ENCODE measurements at regions not wholly inside any gene's neighbourhood (a gene's known extent, or its start where the extent isn't known, plus 50 kb on each side); places are given as distances from the start of the nearest gene placed in this dataset.
A peak's percentile ranks its signal among the peaks of the same experiment; 100 is the strongest.

GRCh38 chr22:48586799-48587185 is 1240.9 kb downstream of the BRD1 start:
- no peak overlapping the region for H3K4me3 ChIP-seq (ENCODE audit: low read depth, low read length)

GRCh38 chr22:48585916-48586798 is 1241.5 kb downstream of the BRD1 start:
- no peak overlapping the region for H3K4me3 ChIP-seq (ENCODE audit: low read depth, low read length)

GRCh38 chr22:48584170-48584569 is 1243.5 kb downstream of the BRD1 start:
- no peak overlapping the region for H3K4me3 ChIP-seq (ENCODE audit: low read depth, low read length)

- H3K4me3 ChIP-seq (ENCODE audit: low read depth, low read length), result no peak overlapping the region
Measured at GRCh38 chr22:48581796-48582469, 1245.7 kb downstream of the BRD1 start.

GRCh38 chr22:48581205-48581766 is 1246.4 kb downstream of the BRD1 start:
- H3K4me3 ChIP-seq (ENCODE audit: low read depth, low read length), result no peak overlapping the region

- H3K4me3 ChIP-seq (ENCODE audit: low read depth, low read length), result no peak overlapping the region
Measured at GRCh38 chr22:48580481-48580970, 1247.1 kb downstream of the BRD1 start.

GRCh38 chr22:48579928-48580309 is 1247.8 kb downstream of the BRD1 start:
- H3K4me3 ChIP-seq (ENCODE audit: low read depth, low read length), result no peak overlapping the region

- H3K4me3 ChIP-seq (ENCODE audit: low read depth, low read length), result no peak overlapping the region
Measured at GRCh38 chr22:48579043-48579927, 1248.4 kb downstream of the BRD1 start.

GRCh38 chr22:48578138-48579042 is 1249.3 kb downstream of the BRD1 start:
- H3K4me3 ChIP-seq (ENCODE audit: low read depth, low read length), result no peak overlapping the region

- no peak overlapping the region for H3K4me3 ChIP-seq (ENCODE audit: low read depth, low read length)
Measured at GRCh38 chr22:48577691-48578090, 1250.0 kb downstream of the BRD1 start.

GRCh38 chr22:48577014-48577690 is 1250.5 kb downstream of the BRD1 start:
- no peak overlapping the region for H3K4me3 ChIP-seq (ENCODE audit: low read depth, low read length)

GRCh38 chr22:48576333-48577013 is 1251.2 kb downstream of the BRD1 start:
- H3K4me3 ChIP-seq (ENCODE audit: low read depth, low read length), result peak overlapping the region; percentile 41

GRCh38 chr22:48575618-48576332 is 1251.9 kb downstream of the BRD1 start:
- peak overlapping the region; percentile 4 for H3K4me3 ChIP-seq (ENCODE audit: low read depth, low read length)

- H3K4me3 ChIP-seq (ENCODE audit: low read depth, low read length), result peak overlapping the region; percentile 4
Measured at GRCh38 chr22:48574776-48575617, 1252.7 kb downstream of the BRD1 start.

GRCh38 chr22:48573766-48574165 is 1253.9 kb downstream of the BRD1 start:
- no peak overlapping the region for H3K4me3 ChIP-seq (ENCODE audit: low read depth, low read length)

GRCh38 chr22:48572951-48573350 is 1254.7 kb downstream of the BRD1 start:
- H3K4me3 ChIP-seq (ENCODE audit: low read depth, low read length), result no peak overlapping the region

- no peak overlapping the region for H3K4me3 ChIP-seq (ENCODE audit: low read depth, low read length)
Measured at GRCh38 chr22:48570912-48571311, 1256.8 kb downstream of the BRD1 start.
